Thymus (tissue), 11 donors: ENCODE measurements at regions not wholly inside any gene's neighbourhood (a gene's known extent, or its start where the extent isn't known, plus 50 kb on each side); places are given as distances from the start of the nearest gene placed in this dataset.

Experiments used
- DNase-seq, 9 donors: peaks; one replicate each; pipeline ENCODE4 v3.0.0-alpha.2; 2013; ENCODE audit warnings: low spot score in 9 of 9, low read depth in 6 of 9, missing footprints in 1 of 9
- H3K27ac ChIP-seq, 2 donors: one replicate each; pipeline ENCODE4 v1.5.1; 2013; ENCODE audit warnings: control low read depth in 1 of 2, low read depth in 1 of 2, low read length in 1 of 2, mild to moderate bottlenecking in 1 of 2, moderate library complexity in 1 of 2
- H3K27me3 ChIP-seq, 2 donors: one replicate each; pipeline ENCODE4 v1.5.1; 2013; ENCODE audit warnings: low read length in 1 of 2; ENCODE audit not compliant: control insufficient read depth in 2 of 2, insufficient read depth in 1 of 2
- H3K36me3 ChIP-seq, 2 donors: one replicate each; pipeline ENCODE4 v1.5.1; 2013; ENCODE audit warnings: low read length in 1 of 2, mild to moderate bottlenecking in 1 of 2, moderate library complexity in 1 of 2; ENCODE audit not compliant: control insufficient read depth in 2 of 2, insufficient read depth in 2 of 2
- H3K4me1 ChIP-seq, 2 donors: one replicate each; pipeline ENCODE4 v1.5.1; 2013; ENCODE audit warnings: low read length in 2 of 2; ENCODE audit not compliant: control insufficient read depth in 2 of 2, insufficient read depth in 2 of 2
- H3K4me3 ChIP-seq, 2 donors: one replicate each; pipeline ENCODE4 v1.5.1; 2013; ENCODE audit warnings: low read length in 2 of 2, control low read depth in 1 of 2, mild to moderate bottlenecking in 1 of 2
- H3K9me3 ChIP-seq, 2 donors: one replicate each; pipeline ENCODE4 v1.5.1; 2013; ENCODE audit warnings: low read length in 1 of 2, mild to moderate bottlenecking in 1 of 2; ENCODE audit not compliant: control insufficient read depth in 2 of 2, insufficient read depth in 1 of 2
- WGBS: extraction: QIAGEN DNeasy Blood & Tissue Kit; methylation state at CpG from one replicate; pipeline ENCODE4 v1.1.7; 2013; 5-methylcytosine and 5-hydroxymethylcytosine counted together
- donor health status: healthy.

- no peak overlapping the region for H3K4me3 ChIP-seq
- 74% methylated on average over 1 of the region's 1 CpG for WGBS
- H3K36me3 ChIP-seq, result no peaks in the 10 kb centered on the region
- H3K27ac ChIP-seq, result no peak overlapping the region
- H3K27me3 ChIP-seq, result peaks cover 0 to 18% of the 10 kb centered on the region in 2 donors
- H3K9me3 ChIP-seq, result no peaks in the 10 kb centered on the region
- no peak for DNase-seq
- no peaks in the 10 kb centered on the region for H3K4me1 ChIP-seq
Observed at GRCh38 chr2:19671311-19671710, 230.5 kb downstream of the TTC32 start.

DNA sequence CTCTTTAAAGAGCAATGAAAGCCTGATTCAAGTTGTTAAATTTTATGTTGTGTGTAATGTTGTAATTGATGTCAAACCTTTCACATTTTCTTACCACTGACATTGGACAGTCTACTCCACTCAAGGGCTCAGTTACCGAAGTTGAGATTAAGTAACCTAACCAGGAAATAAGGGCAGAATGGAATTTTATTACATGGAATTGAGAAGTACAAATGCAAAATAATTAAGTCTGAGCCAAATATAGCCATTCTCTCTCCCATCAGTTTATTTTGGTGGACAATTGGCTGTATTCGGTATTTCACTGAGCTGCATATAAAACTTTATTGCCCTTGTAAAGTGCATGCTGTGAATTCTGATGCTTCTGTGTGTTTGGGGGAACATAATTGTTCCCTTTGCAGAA is 231.5 kb downstream of the TTC32 start:
- no peak overlapping the region for H3K27ac ChIP-seq
- WGBS, result 76% methylated on average over 2 of the region's 2 CpGs

DNA sequence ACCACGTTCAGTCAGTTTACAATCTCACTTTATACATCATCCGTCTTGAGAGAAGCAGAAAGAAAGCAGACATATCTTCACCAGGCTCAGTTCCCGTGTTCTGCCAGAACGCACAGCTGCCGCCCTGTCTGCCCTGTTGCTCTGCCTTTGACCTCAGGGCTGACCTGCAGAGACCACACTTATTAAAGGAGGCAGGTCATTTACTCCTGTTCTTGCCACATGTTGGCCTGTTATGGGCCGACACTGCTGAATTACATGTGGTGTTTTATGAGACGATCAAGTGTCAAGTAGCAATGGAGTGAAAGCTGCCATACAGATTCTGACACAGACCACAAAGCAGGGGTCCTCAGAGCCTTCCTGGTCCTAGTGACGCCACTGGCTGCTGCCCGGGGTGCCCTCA is 232.2 kb downstream of the TTC32 start:
- WGBS, result 67% methylated on average over 9 of the region's 9 CpGs
- no peak overlapping the region for H3K4me3 ChIP-seq
- H3K27me3 ChIP-seq, result peaks cover 0 to 9% of the 10 kb centered on the region in 2 donors
- H3K36me3 ChIP-seq, result no peaks in the 10 kb centered on the region
- no peak overlapping the region for H3K27ac ChIP-seq
- H3K9me3 ChIP-seq, result no peaks in the 10 kb centered on the region
- DNase-seq, result no peak
- no peaks in the 10 kb centered on the region for H3K4me1 ChIP-seq

More for the DNA sequence above, 231.5 kb downstream of the TTC32 start:
- H3K36me3 ChIP-seq, result no peaks in the 10 kb centered on the region
- H3K4me1 ChIP-seq, result no peaks in the 10 kb centered on the region
- H3K9me3 ChIP-seq, result no peaks in the 10 kb centered on the region
- peaks cover 0 to 12% of the 10 kb centered on the region in 2 donors for H3K27me3 ChIP-seq
- no peak overlapping the region for H3K4me3 ChIP-seq
- no peak for DNase-seq

DNA sequence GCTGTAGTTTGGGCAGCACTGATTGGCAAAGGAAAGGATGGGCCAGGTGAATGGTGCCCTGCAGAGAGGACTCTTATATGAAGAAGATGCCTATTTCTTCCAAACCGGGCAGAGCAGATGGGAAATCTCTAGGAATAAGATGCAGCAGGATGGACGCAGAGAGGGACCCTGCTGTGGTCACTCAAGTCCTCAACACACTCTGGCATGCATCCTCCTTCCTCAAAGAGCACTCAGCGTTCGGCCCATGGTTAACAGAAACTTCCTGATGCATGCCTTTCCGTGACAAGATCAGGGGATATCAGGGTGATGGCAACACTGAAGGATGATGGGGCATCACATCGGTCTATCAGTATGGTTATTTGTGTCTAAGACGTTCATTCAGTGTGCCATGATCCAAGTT is 232.7 kb downstream of the TTC32 start:
- no peaks in the 10 kb centered on the region for H3K9me3 ChIP-seq
- no peaks in the 10 kb centered on the region for H3K36me3 ChIP-seq
- H3K4me3 ChIP-seq, result no peak overlapping the region
- no peak for DNase-seq
- no peaks in the 10 kb centered on the region for H3K4me1 ChIP-seq
- H3K27me3 ChIP-seq, result peaks cover 0 to 9% of the 10 kb centered on the region in 2 donors
- H3K27ac ChIP-seq, result no peak overlapping the region
- 84% methylated on average over 7 of the region's 7 CpGs for WGBS

DNA sequence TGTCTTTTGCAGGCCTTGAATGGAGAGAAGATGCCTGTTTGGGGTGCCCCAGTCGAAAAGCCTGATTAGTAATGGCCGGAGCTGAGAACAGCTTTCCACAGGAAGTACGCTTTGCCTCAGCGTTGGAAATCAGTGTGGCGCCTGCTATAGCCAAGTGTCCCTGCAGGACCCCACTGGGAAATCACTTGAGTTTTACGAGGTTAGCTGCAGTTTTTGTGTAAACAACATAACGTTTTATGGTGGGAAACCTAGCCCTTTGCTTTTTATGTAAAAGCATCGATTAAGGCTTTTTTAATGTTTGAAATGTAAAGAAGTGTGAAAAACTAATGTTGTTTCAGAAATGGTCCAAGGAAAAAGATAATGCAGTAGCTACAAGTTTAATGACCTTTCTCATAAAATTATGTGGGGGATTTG is 234.2 kb downstream of the TTC32 start:
- Histone ChIP-seq H3K36me3 (no peaks in the 10 kb centered on the region), H3K9me3 (no peaks in the 10 kb centered on the region), H3K4me3 (no peak overlapping the region), H3K27ac (no peak overlapping the region), H3K4me1 (no peaks in the 10 kb centered on the region), H3K27me3 (peaks cover 0 to 9% of the 10 kb centered on the region in 2 donors)
- no peak for DNase-seq
- 38% methylated on average over 8 of the region's 8 CpGs for WGBS

DNA sequence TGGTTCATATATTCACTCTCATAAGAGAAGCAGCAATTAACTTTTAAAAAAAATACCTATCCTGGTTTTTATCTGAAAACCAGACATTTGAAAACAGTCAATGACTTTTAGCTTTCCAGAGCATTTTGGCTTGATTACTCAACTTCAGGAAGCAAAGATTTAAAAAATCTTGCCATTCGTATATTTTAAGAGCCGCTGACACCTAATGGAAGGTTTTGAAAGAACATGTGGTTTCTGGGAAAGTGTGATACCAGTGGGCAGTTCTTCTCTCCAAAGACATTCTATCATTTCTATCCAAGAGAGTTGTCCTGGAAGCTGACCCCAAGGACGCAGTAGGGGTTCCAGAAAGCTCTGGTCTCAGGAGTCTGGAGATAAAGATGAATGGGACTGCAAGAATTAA is 234.7 kb downstream of the TTC32 start:
- DNase-seq, result no peak
- Histone ChIP-seq H3K36me3 (no peaks in the 10 kb centered on the region), H3K27ac (no peak overlapping the region), H3K4me1 (no peaks in the 10 kb centered on the region), H3K27me3 (peaks cover 0 to 9% of the 10 kb centered on the region in 2 donors), H3K4me3 (no peak overlapping the region), H3K9me3 (no peaks in the 10 kb centered on the region)
- WGBS, result 58% methylated on average over 3 of the region's 3 CpGs

DNA sequence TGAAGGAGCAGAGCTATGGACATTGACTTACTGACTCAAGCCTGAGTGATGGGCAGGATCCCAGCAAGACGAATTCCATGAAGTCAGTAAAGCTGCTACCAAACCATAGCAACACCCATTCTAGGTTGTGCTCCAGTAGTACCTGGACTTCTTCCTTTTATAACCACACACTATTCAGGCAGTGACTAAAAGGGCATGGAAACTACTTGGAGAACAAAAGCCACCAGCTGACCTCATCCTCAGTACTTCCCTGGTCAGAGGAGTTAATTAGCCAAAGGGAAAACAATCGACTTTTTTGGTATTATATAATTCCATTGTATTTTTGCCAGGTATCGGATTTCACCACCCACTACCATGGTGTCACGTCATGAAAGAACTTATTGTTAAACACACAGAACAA is 237.1 kb downstream of the TTC32 start:
- Histone ChIP-seq H3K27ac (no peak overlapping the region), H3K27me3 (peaks cover 0 to 8% of the 10 kb centered on the region in 2 donors), H3K4me1 (no peaks in the 10 kb centered on the region), H3K36me3 (no peaks in the 10 kb centered on the region), H3K9me3 (no peaks in the 10 kb centered on the region), H3K4me3 (no peak overlapping the region)
- DNase-seq, result no peak
- WGBS, result 87% methylated on average over 4 of the region's 4 CpGs

DNA sequence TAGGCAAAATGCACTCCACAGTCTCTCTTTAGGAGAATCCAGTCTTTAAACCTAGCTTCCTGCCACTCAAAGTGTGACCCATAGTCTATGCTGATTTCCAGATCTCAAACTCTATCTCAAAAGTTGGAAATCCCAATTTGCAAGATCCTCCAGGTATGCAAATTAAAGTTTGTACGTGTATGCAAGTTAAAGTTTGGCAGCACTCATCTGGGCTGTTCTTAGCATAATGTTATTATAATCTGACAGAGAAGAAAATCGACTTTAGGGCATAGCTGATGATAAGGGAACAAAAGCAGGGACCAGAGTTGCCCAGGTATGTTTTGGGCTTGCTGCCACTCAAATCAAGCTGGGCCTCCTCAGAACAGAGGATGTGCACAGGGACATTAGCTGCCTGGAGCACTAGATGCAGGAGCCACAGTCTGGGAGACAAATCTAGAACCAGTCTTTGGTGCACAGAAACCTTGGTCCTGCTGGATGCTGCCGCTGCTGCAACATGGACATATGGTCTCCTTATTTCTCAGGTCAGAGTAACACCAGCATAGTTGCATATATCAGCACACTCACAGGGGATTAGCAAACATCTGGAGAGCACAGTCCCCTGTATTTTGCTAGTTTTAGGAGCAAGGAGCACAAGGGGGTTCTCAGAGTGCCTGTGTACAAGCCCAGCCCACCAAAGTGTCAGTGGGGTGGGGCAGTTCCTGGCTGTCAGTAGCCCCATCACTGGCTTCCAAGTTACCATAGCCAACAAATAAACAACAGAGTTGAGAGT is 242.6 kb downstream of the TTC32 start:
- Histone ChIP-seq H3K27ac (no peak overlapping the region), H3K27me3 (no peaks in the 10 kb centered on the region), H3K36me3 (no peaks in the 10 kb centered on the region), H3K4me3 (no peak overlapping the region), H3K4me1 (no peaks in the 10 kb centered on the region), H3K9me3 (no peaks in the 10 kb centered on the region)
- WGBS, result 86% methylated on average over 3 of the region's 3 CpGs
- no peak for DNase-seq

DNA sequence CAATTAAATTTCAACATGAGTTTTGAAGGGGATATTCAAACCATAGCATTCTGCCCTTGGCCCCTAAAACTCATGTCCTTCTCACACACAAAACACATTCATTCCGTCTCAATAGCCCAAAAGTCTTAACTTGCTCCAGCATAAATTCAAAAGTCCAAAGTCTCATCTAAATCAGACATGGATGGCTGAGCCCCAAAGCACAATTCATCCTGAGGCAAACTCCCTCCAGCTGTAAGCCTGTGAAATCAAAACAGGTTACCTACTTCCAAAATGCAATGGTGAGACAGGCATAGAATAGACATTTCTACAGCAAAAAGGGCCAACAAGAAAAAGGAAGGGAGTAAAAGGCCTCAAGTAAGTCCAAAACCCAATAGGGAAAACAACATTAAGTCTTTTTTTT is 245.8 kb downstream of the TTC32 start:
- no peak overlapping the region for H3K27ac ChIP-seq
- no peaks in the 10 kb centered on the region for H3K4me1 ChIP-seq

More for the DNA sequence above, 245.8 kb downstream of the TTC32 start:
- no peak overlapping the region for H3K4me3 ChIP-seq
- no peak for DNase-seq
- no peaks in the 10 kb centered on the region for H3K9me3 ChIP-seq
- no peaks in the 10 kb centered on the region for H3K27me3 ChIP-seq
- H3K36me3 ChIP-seq, result no peaks in the 10 kb centered on the region
- WGBS, result 88% methylated on average over 1 of the region's 1 CpG
